A673 (cell line): ENCODE measurements at regions not wholly inside any gene's neighbourhood (a gene's known extent, or its start where the extent isn't known, plus 50 kb on each side); places are given as distances from the start of the nearest gene placed in this dataset.

Source experiments
- BruUV-seq: library from RNA; stranded (reverse); fragments of 400-500 nt; replicated peaks from 2 replicates; lab custom pipeline; 2021; lab: Mats Ljungman, UMichigan
- CTCF ChIA-PET: fragments of 300-600 bp; sonication (Branson Sonifier 250); formaldehyde crosslinking; loops from one replicate; lab custom pipeline; 2022; ENCODE audit warnings: antibody characterized with exemption; lab: Charles Lee
- POLR2A ChIA-PET: fragments of 300-600 bp; sonication (Branson Sonifier 250); formaldehyde crosslinking; loops from one replicate; lab custom pipeline; 2022; ENCODE audit warnings: antibody characterized with exemption; ENCODE audit not compliant: low non-redundant PET; lab: Charles Lee
- DNase-seq: peaks from one replicate; pipeline ENCODE4 v3.0.0-alpha.2; 2015; ENCODE audit warnings: low spot score
- H3K27ac ChIP-seq: fragments of 200-600 bp; sonication (generic); 2 replicates; pipeline ENCODE4 v1.5.1; 2016; ENCODE audit warnings: mixed run types, low read depth, mild to moderate bottlenecking, mixed read lengths, antibody characterized with exemption, low read length; ENCODE audit not compliant: poor library complexity, severe bottlenecking
- H3K27me3 ChIP-seq: fragments of 200-600 bp; sonication (generic); replicated peaks from 2 replicates; pipeline ENCODE4 v1.6.1; 2017; ENCODE audit warnings: mixed run types, low read depth, mild to moderate bottlenecking, mixed read lengths, antibody characterized with exemption, low read length; ENCODE audit not compliant: insufficient read depth, poor library complexity
- H3K36me3 ChIP-seq: fragments of 200-600 bp; sonication (generic); 2 replicates; pipeline ENCODE4 v1.6.1; 2016; ENCODE audit warnings: mixed run types, mild to moderate bottlenecking, mixed read lengths, antibody characterized with exemption, low read length; ENCODE audit not compliant: insufficient read depth, poor library complexity, severe bottlenecking
- H3K4me1 ChIP-seq: fragments of 200-600 bp; sonication (generic); 2 replicates; pipeline ENCODE4 v1.6.1; 2017; ENCODE audit warnings: mixed run types, mild to moderate bottlenecking, mixed read lengths, antibody characterized with exemption, low read length; ENCODE audit not compliant: insufficient read depth, poor library complexity, severe bottlenecking
- H3K4me3 ChIP-seq: fragments of 200-600 bp; sonication (generic); 2 replicates; pipeline ENCODE4 v1.5.1; 2016; ENCODE audit warnings: low read depth, mixed run types, mild to moderate bottlenecking, mixed read lengths, low read length; ENCODE audit not compliant: poor library complexity, severe bottlenecking
- H3K9me3 ChIP-seq: fragments of 200-600 bp; sonication (generic); 2 replicates; pipeline ENCODE4 v1.6.1; 2016; ENCODE audit warnings: mixed run types, low read depth, mild to moderate bottlenecking, mixed read lengths, antibody characterized with exemption, low read length; ENCODE audit not compliant: poor library complexity, severe bottlenecking
- CTCF ChIP-seq: fragments of 300-800, 200-600 bp; sonication (generic); conservative IDR thresholded peaks from 2 replicates; pipeline ENCODE4 v1.5.1; 2017; ENCODE audit warnings: low read depth, mild to moderate bottlenecking, antibody characterized with exemption, low read length, moderate library complexity, mixed read lengths
- EZH2 ChIP-seq: fragments of 200-600 bp; sonication (generic); IDR thresholded peaks from 2 replicates; pipeline ENCODE4 v1.6.1; 2017; ENCODE audit warnings: borderline replicate concordance, low read depth, mild to moderate bottlenecking, mixed read lengths, antibody characterized with exemption, low read length; ENCODE audit not compliant: poor library complexity, severe bottlenecking
- intact Hi-C: fragments of 100-400 bp; cut with micrococcal nuclease; formaldehyde crosslinking; loops from one replicate; pipeline ENCODE4 v1.10.0; 2022; ENCODE audit not compliant: unreplicated experiment

- intact Hi-C loops = no loop called here
- CTCF ChIA-PET = no interaction called here
- no TSS peak for BruUV-seq
Observed at GRCh38 chr10:1972406-1972805, 235.1 kb upstream of the ADARB2 start.

GRCh38 chr10:1968257-1969033 lies 231.1 kb upstream of the ADARB2 start:
- Histone ChIP-seq H3K4me1 (no peaks in the 10 kb centered on the region), H3K9me3 (no peaks in the 10 kb centered on the region), H3K27ac (no peak overlapping the region), H3K36me3 (no peaks in the 10 kb centered on the region), H3K4me3 (no peak overlapping the region), H3K27me3 (peaks cover 4% of the 10 kb centered on the region)
- peak; percentile 73 for DNase-seq
- TF ChIP-seq CTCF (no peak), EZH2 (no peak)
- BruUV-seq = no TSS peak
- intact Hi-C loops = no loop called here
- POLR2A ChIA-PET = no interaction called here
- CTCF ChIA-PET = no interaction called here

More at GRCh38 chr10:1972406-1972805, 235.1 kb upstream of the ADARB2 start:
- POLR2A ChIA-PET = no interaction called here
- Histone ChIP-seq H3K27me3 (peaks cover 9% of the 10 kb centered on the region), H3K36me3 (no peaks in the 10 kb centered on the region), H3K4me1 (no peaks in the 10 kb centered on the region), H3K4me3 (no peak overlapping the region), H3K9me3 (no peaks in the 10 kb centered on the region), H3K27ac (no peak overlapping the region)
- no peak for DNase-seq
- TF ChIP-seq EZH2 (no peak), CTCF (no peak)

DNA sequence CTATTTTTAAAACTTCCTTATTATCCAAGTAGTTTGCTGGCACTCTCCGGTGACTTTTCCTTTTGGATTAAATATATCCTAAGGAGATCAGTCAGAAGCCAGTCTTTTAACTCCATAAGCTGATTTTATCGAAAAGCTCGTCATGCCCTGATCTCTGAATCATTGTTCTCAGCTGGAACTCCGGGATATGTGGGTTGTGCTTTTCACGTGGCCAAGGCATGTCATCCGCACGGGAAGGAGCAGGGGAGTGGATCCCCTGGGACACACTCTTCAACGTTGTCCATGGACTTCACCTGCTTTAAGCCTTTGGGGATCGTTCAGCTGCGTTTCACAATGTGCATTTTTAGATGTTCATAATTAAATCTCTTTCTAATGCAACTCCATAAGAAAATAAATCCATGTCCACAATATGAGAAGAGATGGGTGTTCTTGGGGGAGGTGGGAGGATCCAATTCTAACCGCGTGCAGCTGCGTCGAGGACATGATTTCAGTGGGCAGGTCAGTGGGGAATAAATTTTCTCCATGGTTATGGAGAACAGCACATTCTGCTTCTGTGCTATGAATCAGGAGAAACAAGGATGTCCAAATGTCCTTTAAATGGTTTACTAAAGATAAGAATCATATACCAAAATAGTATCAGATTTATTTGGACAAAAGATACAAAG lies 229.5 kb upstream of the ADARB2 start:
- DNase-seq = peak; percentile 11
- CTCF ChIA-PET = no interaction called here
- TF ChIP-seq CTCF (no peak), EZH2 (no peak)
- H3K27me3 ChIP-seq = peaks cover 8% of the 10 kb centered on the region
- POLR2A ChIA-PET = no interaction called here
- H3K9me3 ChIP-seq = no peaks in the 10 kb centered on the region
- no TSS peak for BruUV-seq
- intact Hi-C loops = no loop called here
- H3K4me1 ChIP-seq = no peaks in the 10 kb centered on the region
- H3K36me3 ChIP-seq = no peaks in the 10 kb centered on the region
- no peak overlapping the region for H3K4me3 ChIP-seq
- no peak overlapping the region for H3K27ac ChIP-seq
